Spleen (tissue), 7 donors: ENCODE measurements at regions not wholly inside any gene's neighbourhood (a gene's known extent, or its start where the extent isn't known, plus 50 kb on each side); places are given as distances from the start of the nearest gene placed in this dataset.

Experiments used
- POLR2A ChIP-seq, 3 donors: fragments of 450-650 bp; IDR thresholded peaks; one replicate each; pipeline ENCODE4 v1.5.1; 2017; ENCODE audit warnings: antibody characterized with exemption in 3 of 3, mild to moderate bottlenecking in 1 of 3
- POLR2AphosphoS5 ChIP-seq, 3 donors: sonication (generic); formaldehyde crosslinking; IDR thresholded peaks; one replicate each; pipeline ENCODE4 v1.5.1; 2017; ENCODE audit warnings: antibody characterized with exemption in 3 of 3
- TF ChIP-seq, protein P1 (sequence below), 11 experiments: fragments of 200-600 bp in 7 of 11; fragments of 450-650 bp in 4 of 11; sonication (generic) in 4 of 11; IDR thresholded peaks in 8 of 11; conservative IDR thresholded peaks in 3 of 11; 1 replicate in 7 of 11; 2 replicates in 4 of 11; pipeline versions ENCODE4 v1.4.0 to v1.8.0; 2016 to 2021; ENCODE audit warnings: antibody characterized with exemption in 11 of 11, inconsistent platforms in 4 of 11, mild to moderate bottlenecking in 1 of 11
- donor health status: DM: no; HTN: no; CAD: no; lungs with moderate emphysema.
- donor health status: DM: no; HTN: no; CAD: no.
- donor health status: DM: no; HTN: no; CAD: no.

DNA sequence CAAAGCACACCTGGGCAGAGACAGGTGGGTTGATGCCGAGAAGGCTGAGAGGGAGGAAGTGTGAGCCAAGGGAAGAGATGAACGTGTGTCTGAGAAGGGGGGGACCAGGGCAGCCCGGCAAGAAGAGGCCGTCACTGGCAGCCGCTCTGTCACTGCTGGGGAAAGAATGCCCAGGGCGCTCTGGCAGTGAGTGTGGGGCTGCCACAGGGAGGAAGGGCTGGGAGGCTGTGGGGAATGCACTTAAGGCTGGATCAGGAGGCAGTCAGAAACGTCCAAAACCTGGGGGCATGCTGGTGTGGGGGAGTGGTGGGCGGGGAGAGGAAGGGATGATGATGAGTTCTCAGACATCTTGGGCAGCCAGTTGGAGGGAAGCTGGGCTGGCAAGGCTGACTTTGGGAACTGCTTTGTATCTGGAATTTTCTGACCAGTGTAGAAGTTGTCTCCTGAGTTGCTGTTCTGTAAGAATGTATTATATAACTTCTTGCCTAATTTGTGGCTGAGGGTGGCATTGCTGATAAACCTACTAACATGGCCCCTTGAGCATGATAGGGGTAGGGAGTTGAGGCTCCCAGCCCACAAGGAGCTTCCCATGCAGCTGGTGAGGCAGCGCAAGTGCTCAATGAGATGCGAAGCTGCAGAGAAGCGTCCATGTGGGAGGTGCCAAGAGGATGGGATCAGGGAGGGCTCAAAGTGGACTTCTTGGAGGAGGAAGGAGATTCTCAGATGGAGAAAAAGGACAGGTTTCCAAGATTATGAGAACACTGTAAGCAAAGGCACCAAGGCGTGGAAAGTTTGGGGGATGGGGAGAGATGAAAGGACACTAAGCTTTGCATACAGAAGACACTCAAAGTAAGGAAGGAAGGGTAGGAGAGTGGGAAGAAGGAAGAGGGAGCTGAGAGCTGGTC lies 185.1 kb upstream of the HAAO start:
- TF ChIP-seq POLR2A (IDR thresholded peaks at IDR 0.05) (no peak), POLR2AphosphoS5 (IDR thresholded peaks at IDR 0.05) (no peak)
- TF ChIP-seq, protein P1, sequence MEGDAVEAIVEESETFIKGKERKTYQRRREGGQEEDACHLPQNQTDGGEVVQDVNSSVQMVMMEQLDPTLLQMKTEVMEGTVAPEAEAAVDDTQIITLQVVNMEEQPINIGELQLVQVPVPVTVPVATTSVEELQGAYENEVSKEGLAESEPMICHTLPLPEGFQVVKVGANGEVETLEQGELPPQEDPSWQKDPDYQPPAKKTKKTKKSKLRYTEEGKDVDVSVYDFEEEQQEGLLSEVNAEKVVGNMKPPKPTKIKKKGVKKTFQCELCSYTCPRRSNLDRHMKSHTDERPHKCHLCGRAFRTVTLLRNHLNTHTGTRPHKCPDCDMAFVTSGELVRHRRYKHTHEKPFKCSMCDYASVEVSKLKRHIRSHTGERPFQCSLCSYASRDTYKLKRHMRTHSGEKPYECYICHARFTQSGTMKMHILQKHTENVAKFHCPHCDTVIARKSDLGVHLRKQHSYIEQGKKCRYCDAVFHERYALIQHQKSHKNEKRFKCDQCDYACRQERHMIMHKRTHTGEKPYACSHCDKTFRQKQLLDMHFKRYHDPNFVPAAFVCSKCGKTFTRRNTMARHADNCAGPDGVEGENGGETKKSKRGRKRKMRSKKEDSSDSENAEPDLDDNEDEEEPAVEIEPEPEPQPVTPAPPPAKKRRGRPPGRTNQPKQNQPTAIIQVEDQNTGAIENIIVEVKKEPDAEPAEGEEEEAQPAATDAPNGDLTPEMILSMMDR (IDR thresholded peaks at IDR 0.05 in 8 of 11, conservative IDR thresholded peaks at IDR 0.05 in 3 of 11): no peak
